Stimulated activated naive CD8-positive, alpha-beta T cell treated with anti-CD3 and anti-CD28 coated beads, Interleukin-15, amount 100 ng/mL, for 72 hours (primary cell): ENCODE measurements at regions not wholly inside any gene's neighbourhood (a gene's known extent, or its start where the extent isn't known, plus 50 kb on each side); places are given as distances from the start of the nearest gene placed in this dataset.
"Not testable (repeated sequence)": the region's sequence is repeated elsewhere in the genome, so short reads cannot be mapped to it uniquely, and the experiment has no call there.

Experiments
- ATAC-seq: fragments of 150-1000 bp; cut with Tn5 transposase; 2 replicates; pipeline ENCODE4 v1.10.0; 2021; ENCODE audit warnings: mild to moderate bottlenecking, moderate library complexity
- DNase-seq, 2 donors: peaks; one replicate each; pipeline ENCODE4 v3.0.0; 2021 to 2022
- H3K27ac Mint-ChIP-seq, 2 donors: one replicate each; pipeline ENCODE4 v1.8.0; 2022; ENCODE audit warnings: mild to moderate bottlenecking in 2 of 2, mixed read lengths in 2 of 2, moderate library complexity in 2 of 2
- H3K27me3 Mint-ChIP-seq: one replicate; pipeline ENCODE4 v1.8.0; 2022; ENCODE audit warnings: mixed read lengths
- H3K4me1 Mint-ChIP-seq: one replicate; pipeline ENCODE4 v1.8.0; 2022; ENCODE audit warnings: mild to moderate bottlenecking, mixed read lengths
- H3K4me3 Mint-ChIP-seq, 2 donors: one replicate each; pipeline ENCODE4 v1.8.0; 2022; ENCODE audit warnings: mild to moderate bottlenecking in 2 of 2, mixed read lengths in 2 of 2, moderate library complexity in 1 of 2
- H3K9me3 Mint-ChIP-seq, 2 donors: one replicate each; pipeline ENCODE4 v1.8.0; 2022; ENCODE audit warnings: mixed read lengths in 2 of 2

- H3K27me3 Mint-ChIP-seq, H3K4me1 Mint-ChIP-seq, H3K4me3 Mint-ChIP-seq, DNase-seq, ATAC-seq, H3K27ac Mint-ChIP-seq: not testable (repeated sequence)
- H3K9me3 Mint-ChIP-seq: peaks cover 10 to 15% of the 10 kb centered on the region in 2 donors
These were observed 300.0 kb upstream of the ZFP42 start for GRCh38 chr4:187695531-187695930.

DNA sequence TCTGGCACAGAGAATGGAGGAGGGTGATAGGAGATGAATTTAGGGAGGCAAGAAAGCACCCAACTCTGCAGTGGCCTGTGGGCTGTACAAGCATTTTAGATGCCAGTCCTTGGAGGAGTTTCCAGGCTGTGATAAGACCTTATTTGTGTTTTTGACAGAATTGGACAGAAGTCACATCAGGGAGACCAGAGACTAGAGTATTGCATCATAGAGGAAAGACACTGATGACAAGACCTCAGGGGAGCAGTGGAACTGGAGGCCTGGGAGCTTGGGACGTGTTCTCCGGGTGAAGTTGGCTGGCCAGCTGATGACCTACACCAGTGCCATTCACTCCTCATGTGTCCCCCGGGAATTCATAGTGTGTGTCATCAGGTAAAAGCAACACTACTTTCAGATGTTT, 284.0 kb upstream of the ZFP42 start:
- no peak for ATAC-seq
- no peaks in the 10 kb centered on the region for H3K27me3 Mint-ChIP-seq
- no peak overlapping the region for H3K4me3 Mint-ChIP-seq
- H3K4me1 Mint-ChIP-seq: no peaks in the 10 kb centered on the region
- DNase-seq: no peak
- H3K27ac Mint-ChIP-seq: no peak overlapping the region
- peaks cover 20 to 31% of the 10 kb centered on the region in 2 donors for H3K9me3 Mint-ChIP-seq

DNA sequence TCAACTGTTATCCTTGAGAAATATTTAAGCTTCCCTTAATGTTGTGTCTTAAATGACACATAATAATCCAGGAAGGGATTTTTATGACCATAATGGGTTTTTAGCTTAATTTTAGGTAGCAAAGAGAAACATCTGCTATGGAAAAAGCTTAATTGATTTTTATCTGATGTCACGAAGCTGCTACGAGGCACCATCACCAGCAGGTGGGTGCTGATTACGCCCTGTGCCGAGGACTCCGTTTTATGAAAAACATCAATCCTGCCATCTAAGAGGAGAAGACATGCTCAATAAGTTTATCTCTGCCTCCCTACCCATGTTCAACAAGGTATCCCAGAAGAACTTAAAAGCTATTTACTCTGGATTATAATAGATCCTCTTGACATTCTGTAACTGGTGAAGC, 280.6 kb upstream of the ZFP42 start:
- ATAC-seq (no peak), DNase-seq (no peak)
- no peaks in the 10 kb centered on the region for H3K27me3 Mint-ChIP-seq
- H3K4me3 Mint-ChIP-seq: no peak overlapping the region
- H3K9me3 Mint-ChIP-seq: peaks cover 8 to 17% of the 10 kb centered on the region in 2 donors
- no peaks in the 10 kb centered on the region for H3K4me1 Mint-ChIP-seq
- H3K27ac Mint-ChIP-seq: no peak overlapping the region

- Mint-ChIP-seq H3K27me3 (no peaks in the 10 kb centered on the region), H3K4me1 (no peaks in the 10 kb centered on the region), H3K9me3 (peaks cover 8 to 16% of the 10 kb centered on the region in 2 donors), H3K4me3 (no peak overlapping the region), H3K27ac (no peak overlapping the region)
- ATAC-seq (no peak), DNase-seq (no peak)
These were observed 280.1 kb upstream of the ZFP42 start for GRCh38 chr4:187715466-187715865.

DNA sequence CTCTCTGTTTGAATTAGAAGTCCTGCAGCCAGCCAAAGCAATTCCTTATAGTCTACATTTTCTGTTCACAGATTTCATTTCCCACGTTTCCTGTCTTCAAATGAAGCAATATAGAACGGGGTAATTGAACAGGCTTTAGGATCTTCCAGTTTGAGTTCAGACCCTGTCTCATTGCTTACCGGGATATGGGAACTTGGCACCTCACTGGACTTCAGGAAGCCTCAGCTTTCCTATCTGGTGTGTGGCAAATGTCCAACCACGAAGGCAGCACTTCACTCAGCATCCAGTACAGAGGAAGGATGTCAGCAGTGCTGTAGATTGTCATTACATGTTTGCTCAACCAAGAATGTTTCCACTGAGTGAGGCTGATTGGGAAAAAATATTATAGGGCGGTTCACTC, 271.1 kb upstream of the ZFP42 start:
- Mint-ChIP-seq H3K9me3 (peaks cover 14 to 15% of the 10 kb centered on the region in 2 donors), H3K4me1 (no peaks in the 10 kb centered on the region), H3K27ac (no peak overlapping the region), H3K4me3 (no peak overlapping the region), H3K27me3 (no peaks in the 10 kb centered on the region)
- DNase-seq: no peak
- ATAC-seq: no peak

- H3K27ac Mint-ChIP-seq: no peak overlapping the region
- ATAC-seq (no peak), DNase-seq (no peak)
- H3K4me1 Mint-ChIP-seq: no peaks in the 10 kb centered on the region
- peaks cover 30 to 34% of the 10 kb centered on the region in 2 donors for H3K9me3 Mint-ChIP-seq
- no peaks in the 10 kb centered on the region for H3K27me3 Mint-ChIP-seq
- H3K4me3 Mint-ChIP-seq: no peak overlapping the region
These were observed 269.1 kb upstream of the ZFP42 start for GRCh38 chr4:187726485-187726884.

GRCh38 chr4:187732524-187732923, 263.0 kb upstream of the ZFP42 start:
- no peak overlapping the region for H3K27ac Mint-ChIP-seq
- H3K27me3 Mint-ChIP-seq: no peaks in the 10 kb centered on the region
- DNase-seq (no peak), ATAC-seq (no peak)
- no peak overlapping the region for H3K4me3 Mint-ChIP-seq
- H3K4me1 Mint-ChIP-seq: no peaks in the 10 kb centered on the region
- peaks cover 37 to 50% of the 10 kb centered on the region in 2 donors for H3K9me3 Mint-ChIP-seq

GRCh38 chr4:187739771-187740170, 255.8 kb upstream of the ZFP42 start:
- H3K27me3 Mint-ChIP-seq: no peaks in the 10 kb centered on the region
- no peak overlapping the region for H3K27ac Mint-ChIP-seq
- DNase-seq (no peak), ATAC-seq (no peak)
- H3K9me3 Mint-ChIP-seq: peaks cover 28 to 33% of the 10 kb centered on the region in 2 donors
- no peak overlapping the region for H3K4me3 Mint-ChIP-seq
- H3K4me1 Mint-ChIP-seq: no peaks in the 10 kb centered on the region

DNA sequence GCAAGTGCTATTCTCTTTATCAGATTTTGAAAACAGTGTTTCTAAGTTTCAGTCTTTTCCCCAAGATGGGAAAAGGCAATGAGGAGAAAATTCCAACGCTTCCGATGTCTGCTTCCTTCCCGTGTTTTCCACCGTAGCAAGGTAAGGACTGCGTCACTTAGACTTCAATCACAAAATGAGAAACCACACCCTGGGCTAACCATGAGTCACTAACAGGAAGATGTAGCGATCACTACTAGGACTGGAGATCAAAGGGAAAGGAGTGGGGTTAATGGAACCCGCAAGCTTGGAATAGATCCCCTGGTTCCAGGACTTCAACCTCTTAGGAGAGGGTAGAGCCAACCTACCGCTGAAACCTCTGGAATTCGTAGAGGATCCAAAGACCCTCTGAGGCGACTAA, 250.7 kb upstream of the ZFP42 start:
- ATAC-seq: no peak
- Mint-ChIP-seq H3K27ac (no peak overlapping the region), H3K9me3 (peaks cover 20 to 39% of the 10 kb centered on the region in 2 donors), H3K4me1 (no peaks in the 10 kb centered on the region), H3K27me3 (no peaks in the 10 kb centered on the region), H3K4me3 (no peak overlapping the region)
- no peak for DNase-seq

GRCh38 chr4:187750652-187751051, 244.9 kb upstream of the ZFP42 start:
- not testable (repeated sequence) for H3K27ac Mint-ChIP-seq, ATAC-seq, DNase-seq, H3K27me3 Mint-ChIP-seq, H3K4me1 Mint-ChIP-seq, H3K4me3 Mint-ChIP-seq
- peaks cover 8 to 46% of the 10 kb centered on the region in 2 donors for H3K9me3 Mint-ChIP-seq

DNA sequence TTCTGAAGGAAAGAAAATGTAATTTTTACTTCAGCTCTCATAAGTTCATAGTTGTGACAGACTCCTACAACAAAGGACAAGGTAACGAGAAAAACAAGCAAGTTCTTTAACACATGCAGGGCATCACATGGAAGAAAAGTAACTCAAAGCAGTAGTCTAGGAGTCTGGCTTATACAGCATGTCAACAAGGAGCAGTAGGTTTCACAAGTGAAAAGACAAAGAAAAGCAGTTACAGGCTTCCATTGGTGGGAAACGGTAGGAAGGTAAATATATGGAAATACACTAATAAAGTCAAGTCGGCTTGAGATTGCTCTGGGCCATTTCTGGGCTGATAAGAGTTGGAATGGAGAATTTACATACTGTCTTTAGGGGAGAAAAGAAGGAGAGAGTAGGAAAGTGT, 228.4 kb upstream of the ZFP42 start:
- no peak overlapping the region for H3K27ac Mint-ChIP-seq
- DNase-seq (no peak), ATAC-seq (no peak)
- no peaks in the 10 kb centered on the region for H3K27me3 Mint-ChIP-seq
- H3K4me3 Mint-ChIP-seq: no peak overlapping the region
- H3K4me1 Mint-ChIP-seq: no peaks in the 10 kb centered on the region
- H3K9me3 Mint-ChIP-seq: peaks cover 4 to 25% of the 10 kb centered on the region in 2 donors

DNA sequence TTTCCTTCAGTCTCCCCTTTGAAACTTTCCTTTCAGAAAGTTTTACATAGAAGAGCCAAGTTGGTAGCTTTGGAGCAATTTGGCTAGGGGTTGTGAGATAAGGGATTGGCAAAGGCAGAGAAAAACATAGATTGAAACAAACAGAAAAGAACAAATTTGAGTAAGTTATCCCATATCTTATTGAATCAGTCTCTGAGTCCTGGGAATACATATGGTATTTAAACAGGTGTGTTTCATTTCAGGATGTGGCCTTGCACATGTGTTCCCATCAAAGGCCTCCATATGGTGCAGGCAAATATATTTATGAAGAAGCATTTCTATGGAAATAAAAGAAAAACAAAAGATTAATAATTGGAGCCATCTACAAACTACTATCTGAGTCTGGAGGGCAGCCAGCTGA, 227.9 kb upstream of the ZFP42 start:
- Mint-ChIP-seq H3K27ac (no peak overlapping the region), H3K27me3 (no peaks in the 10 kb centered on the region), H3K4me1 (no peaks in the 10 kb centered on the region), H3K9me3 (peaks cover under 1 to 25% of the 10 kb centered on the region in 2 donors), H3K4me3 (no peak overlapping the region)
- no peak for ATAC-seq
- no peak for DNase-seq

GRCh38 chr4:187770345-187770744, 225.2 kb upstream of the ZFP42 start:
- no peak for DNase-seq

DNA sequence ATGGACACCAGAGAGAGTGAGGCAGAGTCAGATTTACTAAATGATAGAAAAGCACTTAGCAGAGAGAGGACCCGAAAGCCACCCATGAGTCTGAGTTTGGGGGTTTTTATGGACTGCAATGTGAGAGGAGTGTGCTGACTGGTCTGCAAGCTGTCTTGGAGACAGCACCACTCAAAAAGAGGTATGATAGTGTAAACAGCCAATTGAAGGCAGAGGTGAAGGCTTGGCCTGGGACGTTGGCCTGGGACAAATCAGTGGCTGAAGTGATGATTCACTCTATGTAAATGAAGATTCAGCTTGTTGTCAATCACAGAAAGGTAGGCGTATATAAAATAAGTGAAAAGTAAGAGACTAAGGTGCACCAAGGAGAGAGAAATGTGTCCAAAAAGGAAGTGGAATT, 217.6 kb upstream of the ZFP42 start:
- no peaks in the 10 kb centered on the region for H3K27me3 Mint-ChIP-seq
- no peak for DNase-seq
- H3K9me3 Mint-ChIP-seq: peaks cover 8 to 10% of the 10 kb centered on the region in 2 donors
- no peak for ATAC-seq
- H3K4me3 Mint-ChIP-seq: no peak overlapping the region
- no peak overlapping the region for H3K27ac Mint-ChIP-seq
- H3K4me1 Mint-ChIP-seq: no peaks in the 10 kb centered on the region

More at GRCh38 chr4:187770345-187770744, 225.2 kb upstream of the ZFP42 start:
- ATAC-seq: no peak
- Mint-ChIP-seq H3K4me3 (no peak overlapping the region), H3K27ac (no peak overlapping the region), H3K27me3 (no peaks in the 10 kb centered on the region), H3K4me1 (no peaks in the 10 kb centered on the region), H3K9me3 (peaks cover 0 to 20% of the 10 kb centered on the region in 2 donors)

DNA sequence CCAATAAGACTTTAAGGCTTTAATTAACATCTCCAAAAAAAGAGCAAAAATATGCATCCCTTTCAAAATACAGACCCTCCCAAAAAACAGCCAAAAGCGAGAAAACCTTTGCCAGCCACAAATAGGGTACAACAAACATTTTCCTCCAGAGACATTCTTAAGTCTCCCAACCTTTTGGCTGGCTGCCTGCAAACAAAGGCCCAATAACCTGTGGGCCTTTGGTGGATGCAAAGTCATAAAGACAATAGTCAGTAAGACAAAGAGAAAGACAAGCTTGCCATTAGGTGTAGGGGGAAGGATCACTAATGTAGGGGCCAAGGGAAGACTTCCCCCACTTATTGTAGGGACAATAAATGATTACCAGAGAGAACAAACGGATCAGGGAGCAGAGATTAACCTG, 215.5 kb upstream of the ZFP42 start:
- DNase-seq (no peak), ATAC-seq (no peak)
- peaks cover 8 to 10% of the 10 kb centered on the region in 2 donors for H3K9me3 Mint-ChIP-seq
- no peaks in the 10 kb centered on the region for H3K4me1 Mint-ChIP-seq
- no peak overlapping the region for H3K27ac Mint-ChIP-seq
- H3K27me3 Mint-ChIP-seq: no peaks in the 10 kb centered on the region
- H3K4me3 Mint-ChIP-seq: no peak overlapping the region

- no peak overlapping the region for H3K4me3 Mint-ChIP-seq
- ATAC-seq (no peak), DNase-seq (no peak)
- no peaks in the 10 kb centered on the region for H3K4me1 Mint-ChIP-seq
- H3K9me3 Mint-ChIP-seq: peaks cover 12 to 15% of the 10 kb centered on the region in 2 donors
- no peaks in the 10 kb centered on the region for H3K27me3 Mint-ChIP-seq
- no peak overlapping the region for H3K27ac Mint-ChIP-seq
These were observed 213.2 kb upstream of the ZFP42 start for GRCh38 chr4:187782286-187782824.

GRCh38 chr4:187786190-187786589, 209.4 kb upstream of the ZFP42 start:
- no peaks in the 10 kb centered on the region for H3K27me3 Mint-ChIP-seq
- no peak for DNase-seq
- no peak for ATAC-seq
- no peaks in the 10 kb centered on the region for H3K4me1 Mint-ChIP-seq
- no peak overlapping the region for H3K27ac Mint-ChIP-seq
- no peak overlapping the region for H3K4me3 Mint-ChIP-seq
- peaks cover 4 to 6% of the 10 kb centered on the region in 2 donors for H3K9me3 Mint-ChIP-seq
